IPS DF 4.7 (cell line): ENCODE measurements at regions not wholly inside any gene's neighbourhood (a gene's known extent, or its start where the extent isn't known, plus 50 kb on each side); places are given as distances from the start of the nearest gene placed in this dataset.

ENCODE experiments used
- DNase-seq: peaks from one replicate; pipeline ENCODE4 v3.0.0-alpha.2; 2013; ENCODE audit warnings: low spot score; ENCODE audit errors: extremely low read depth

GRCh38 chr15:69883306-69883705 is 214.4 kb downstream of the TLE3 start:
- no peak for DNase-seq

- no peak for DNase-seq
Measured at GRCh38 chr15:69885173-69885955, 212.4 kb downstream of the TLE3 start.

DNA sequence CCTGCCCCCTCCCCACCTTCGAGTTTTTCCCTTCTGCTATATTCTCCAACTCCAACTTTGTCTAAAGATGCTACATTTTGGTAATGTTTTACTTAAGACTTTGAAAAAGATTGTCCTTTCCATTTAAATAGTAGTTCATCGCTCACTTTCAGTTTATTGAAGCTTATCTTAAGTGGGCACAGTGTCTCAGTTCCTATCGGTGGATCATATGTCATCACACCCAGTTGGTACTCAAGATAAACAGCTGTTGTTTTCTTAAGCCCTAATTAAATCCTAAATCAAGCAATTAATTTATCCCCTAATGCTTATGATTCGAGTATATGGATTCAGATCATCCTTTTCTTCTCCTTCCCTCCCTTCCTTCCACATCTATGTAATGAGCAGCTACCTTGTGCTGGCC is 210.7 kb downstream of the TLE3 start:
- no peak for DNase-seq

GRCh38 chr15:69887553-69887952 is 210.2 kb downstream of the TLE3 start:
- DNase-seq, result no peak

DNA sequence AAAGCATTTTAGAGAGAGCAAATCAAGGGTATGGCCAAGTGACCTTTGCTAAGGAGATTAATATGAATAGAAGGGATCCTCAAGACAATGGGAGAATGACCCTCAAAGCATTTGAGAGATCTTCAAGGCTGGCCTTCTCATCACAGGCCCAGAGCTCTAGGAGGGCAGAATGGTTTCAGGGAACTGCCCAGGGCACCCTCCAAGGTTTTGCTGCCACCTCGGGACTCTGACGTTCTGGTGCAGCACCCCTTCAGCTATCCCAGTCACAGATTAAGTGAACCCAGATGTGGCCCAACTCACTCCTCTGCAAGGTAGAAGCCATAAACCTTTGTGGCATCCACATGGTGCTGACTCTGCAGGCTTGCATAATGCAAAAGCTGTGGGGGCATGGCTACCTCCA is 209.3 kb downstream of the TLE3 start:
- DNase-seq, result no peak

GRCh38 chr15:69891070-69891536 is 206.6 kb downstream of the TLE3 start:
- DNase-seq, result no peak

DNA sequence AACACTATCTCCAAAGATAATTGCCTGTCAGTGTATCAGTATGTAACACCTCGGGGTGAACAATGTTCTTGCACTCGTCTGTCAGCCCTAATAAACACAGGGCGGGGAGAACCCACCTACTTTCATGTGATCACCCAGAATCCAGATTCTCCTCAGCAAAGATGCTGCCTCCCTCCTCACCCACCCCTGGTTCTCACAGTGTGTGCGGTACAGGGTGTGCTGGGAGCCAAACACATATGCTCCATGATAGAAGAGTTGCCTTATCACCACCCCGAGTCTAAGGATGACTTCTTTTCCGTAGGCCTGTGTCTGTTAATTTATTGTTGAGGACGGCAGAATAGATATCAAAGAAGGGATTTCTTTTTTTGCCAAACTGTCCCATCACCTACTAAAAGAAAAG is 206.1 kb downstream of the TLE3 start:
- no peak for DNase-seq

DNA sequence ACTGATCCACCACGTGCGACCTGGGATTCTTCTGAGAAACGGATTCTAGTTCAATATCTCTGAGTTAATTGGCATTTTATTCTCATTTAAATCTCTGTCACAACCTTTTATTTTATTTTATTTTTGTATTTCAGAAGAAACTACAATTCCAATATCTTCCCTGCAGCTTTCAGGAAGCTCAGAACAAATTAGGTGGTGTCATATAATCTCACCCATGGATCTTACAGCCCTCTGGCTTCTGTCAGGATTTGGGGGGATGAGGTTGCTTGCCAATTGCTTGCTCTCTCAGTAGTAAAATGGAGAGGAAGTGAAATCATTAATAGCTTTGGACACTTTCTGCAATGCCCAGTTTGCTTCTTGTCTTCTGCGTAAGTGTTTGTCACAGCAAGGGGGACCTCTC is 205.4 kb downstream of the TLE3 start:
- DNase-seq, result no peak

DNA sequence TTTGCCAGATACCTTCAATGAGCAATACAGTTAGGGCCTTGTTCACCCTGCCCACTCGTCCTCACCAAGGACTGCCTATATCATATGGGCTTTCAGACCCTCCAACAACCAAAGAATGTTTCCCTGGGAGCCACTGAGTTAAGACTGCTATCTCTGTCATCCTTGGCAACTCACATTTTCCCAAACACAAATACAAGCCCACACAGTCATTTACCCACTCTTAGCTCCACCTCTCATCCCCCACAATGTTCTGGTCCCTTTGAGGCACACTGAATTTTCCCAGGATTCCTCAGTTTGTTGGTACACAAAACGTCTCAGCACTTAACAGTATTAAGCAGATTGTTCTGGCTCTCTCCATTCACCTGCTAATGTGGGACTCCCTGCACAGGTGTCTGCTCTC is 204.6 kb downstream of the TLE3 start:
- no peak for DNase-seq

GRCh38 chr15:69893863-69894262 is 203.9 kb downstream of the TLE3 start:
- no peak for DNase-seq

DNA sequence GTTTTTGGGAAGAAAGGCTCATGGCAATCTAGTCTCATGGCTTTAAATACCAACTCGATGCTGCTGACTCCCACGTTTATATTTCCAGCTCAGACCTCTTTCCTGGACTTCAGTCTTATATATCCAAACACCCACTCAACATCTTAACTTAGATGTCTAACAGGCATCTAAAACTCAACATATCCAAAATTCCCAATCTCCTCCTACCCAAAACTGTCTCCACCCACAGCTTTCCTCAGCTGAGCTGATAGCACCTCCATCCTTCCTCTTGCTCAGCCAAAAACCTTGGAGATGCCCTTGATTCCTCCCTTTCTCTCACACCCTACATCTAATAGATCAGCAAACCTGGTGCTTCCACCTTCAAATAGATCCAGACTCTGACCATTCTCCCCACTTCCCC is 202.5 kb downstream of the TLE3 start:
- no peak for DNase-seq

DNA sequence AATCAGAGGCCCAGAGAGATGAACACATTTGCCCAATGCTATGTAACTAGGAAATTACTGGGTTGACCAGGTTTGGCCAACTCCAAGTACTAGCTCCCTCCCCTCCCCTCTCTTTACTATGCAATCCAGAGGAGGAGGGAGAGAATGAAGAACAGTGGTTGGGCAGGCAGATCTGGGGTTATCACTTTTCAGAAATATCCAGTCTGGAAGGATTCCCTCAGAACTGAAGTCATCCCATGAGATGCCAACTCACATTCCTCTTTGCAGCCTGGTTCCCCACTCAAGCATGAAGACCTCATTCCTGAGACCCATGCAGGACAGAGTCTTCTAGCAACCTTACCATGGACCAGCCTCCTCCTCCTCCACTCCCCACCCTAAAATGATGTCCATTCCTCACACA is 201.1 kb downstream of the TLE3 start:
- no peak for DNase-seq

GRCh38 chr15:69897061-69897460 is 200.7 kb downstream of the TLE3 start:
- no peak for DNase-seq

DNA sequence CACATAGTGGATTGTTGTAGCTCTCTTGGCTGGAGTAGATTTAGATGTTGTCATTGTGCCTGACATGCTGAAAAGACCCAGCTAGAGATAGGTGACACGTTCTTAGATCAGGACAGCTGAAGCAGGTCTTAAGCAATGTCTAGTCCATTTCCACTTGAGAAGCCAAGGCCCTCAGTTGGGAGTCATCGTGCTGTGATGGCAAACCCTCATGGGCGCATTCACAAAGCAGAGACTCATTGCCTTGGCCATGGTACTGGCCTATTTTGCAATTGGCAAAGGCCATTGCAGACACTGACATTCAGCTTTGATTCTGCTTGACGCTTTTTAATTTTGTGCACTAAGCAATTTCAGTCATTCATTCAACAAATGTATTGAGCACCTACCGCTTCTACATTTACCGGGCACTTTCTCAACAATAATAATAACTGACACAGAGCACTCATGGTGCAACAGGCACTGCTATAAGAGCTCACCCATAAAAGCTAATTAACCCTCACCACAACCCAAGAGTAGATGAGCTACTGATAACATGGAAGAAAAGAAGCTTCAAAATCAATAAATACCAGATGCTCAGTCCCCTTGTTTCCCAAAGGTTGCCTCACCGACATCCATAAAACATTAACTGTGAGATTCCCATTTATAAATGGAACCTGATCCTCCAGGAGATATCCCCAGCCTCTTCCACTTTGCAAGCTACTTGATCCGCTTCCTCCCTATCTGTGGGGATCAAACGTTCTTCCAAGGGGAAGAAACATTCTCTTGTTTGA is 200.1 kb downstream of the TLE3 start:
- DNase-seq, result no peak

DNA sequence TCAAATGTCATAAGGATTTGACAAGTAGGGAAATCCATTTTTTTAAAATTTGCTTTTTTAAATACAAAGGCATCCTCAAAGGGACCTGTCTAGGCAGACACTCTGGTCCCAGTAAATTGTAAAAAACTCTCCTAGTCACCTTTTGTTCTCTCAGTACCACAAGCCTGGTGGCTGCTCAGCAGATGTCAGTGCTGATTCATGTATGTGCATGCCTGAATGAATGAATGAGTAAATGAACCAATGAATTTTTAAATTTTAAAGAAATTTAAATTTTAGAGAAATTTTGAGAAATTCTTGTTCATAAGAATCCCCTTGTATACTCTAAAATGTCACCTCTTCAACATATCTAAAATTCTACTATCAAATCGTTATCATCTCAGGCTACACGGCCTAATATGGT is 199.5 kb downstream of the TLE3 start:
- DNase-seq, result no peak

DNA sequence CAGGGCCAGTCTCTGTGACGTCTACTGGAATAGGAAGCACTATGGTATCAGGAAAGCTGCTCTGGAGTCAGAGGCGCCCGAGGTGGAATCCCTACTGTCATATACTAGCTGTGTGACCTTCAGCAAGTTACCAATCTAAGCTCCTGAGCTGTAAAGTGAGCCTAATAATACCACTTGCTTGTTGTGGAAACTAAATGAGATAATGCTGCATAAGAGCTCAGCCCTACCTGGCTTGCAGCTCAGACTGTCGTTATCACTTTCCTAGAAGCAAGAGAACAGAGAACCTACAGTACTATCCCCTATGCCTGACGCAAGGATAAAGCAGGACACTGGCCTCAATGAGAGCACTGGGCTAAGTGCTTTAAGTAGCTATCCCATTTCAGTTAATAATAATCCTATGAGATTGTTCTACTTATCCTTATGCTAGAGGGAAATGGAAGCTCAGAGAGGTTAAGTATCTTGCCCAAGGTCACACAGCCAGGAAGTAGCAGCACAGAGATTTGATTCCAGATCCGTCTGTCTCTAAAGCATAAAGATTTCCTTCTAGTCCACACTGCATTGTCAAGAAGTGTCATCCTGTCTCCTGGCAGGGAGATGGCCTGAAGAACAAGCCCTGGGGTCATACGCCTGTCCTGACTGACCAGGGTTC is 195.2 kb downstream of the TLE3 start:
- DNase-seq, result no peak

- no peak for DNase-seq
Measured at GRCh38 chr15:69903470-69904469, 193.9 kb downstream of the TLE3 start.

- DNase-seq, result no peak
Measured at GRCh38 chr15:69906256-69907185, 191.2 kb downstream of the TLE3 start.

DNA sequence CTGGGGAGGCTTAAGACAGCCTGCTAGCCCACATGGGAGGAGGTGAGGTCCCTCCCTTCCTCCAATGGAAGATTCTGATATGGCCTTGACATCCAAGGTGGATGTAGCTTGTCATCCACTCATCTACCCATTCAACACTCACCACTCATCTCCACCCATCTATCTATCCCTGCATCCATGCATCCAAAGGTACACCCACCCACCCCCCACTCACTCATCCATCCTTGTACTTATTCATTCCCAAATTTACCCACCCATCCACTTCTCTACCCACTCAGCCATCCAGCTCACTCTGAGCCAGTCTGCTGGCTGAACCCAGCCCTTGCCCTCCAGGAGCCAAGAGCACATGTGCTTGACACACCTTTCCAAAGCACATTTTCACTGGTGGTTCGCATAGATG is 189.7 kb downstream of the TLE3 start:
- no peak for DNase-seq
